ENCODE measurements at regions not wholly inside any gene's neighbourhood (a gene's known extent, or its start where the extent isn't known, plus 50 kb on each side); places are given as distances from the start of the nearest gene placed in this dataset.

- no peak for TF ChIP-seq CTCF (IDR thresholded peaks at IDR 0.05)
- TF ChIP-seq POLR2A (IDR thresholded peaks at IDR 0.05) = no peak
Observed at GRCh38 chr2:137842430-137842829, 121.8 kb upstream of the HNMT start.

Measured in right lobe of liver (tissue), 4 donors.